B cell (primary cell): ENCODE measurements at regions not wholly inside any gene's neighbourhood (a gene's known extent, or its start where the extent isn't known, plus 50 kb on each side); places are given as distances from the start of the nearest gene placed in this dataset.

Experiments used
- EZH2 ChIP-seq: IDR thresholded peaks from 2 replicates; pipeline ENCODE4 v1.6.1; 2012; ENCODE audit warnings: borderline replicate concordance, low read depth, mild to moderate bottlenecking, moderate library complexity, low read length; ENCODE audit not compliant: insufficient read depth, poor library complexity, severe bottlenecking
- TF ChIP-seq, protein P1 (sequence below): fragments of 200-600 bp; IDR thresholded peaks from one replicate; pipeline ENCODE4 v1.8.0; 2022; ENCODE audit warnings: antibody characterized with exemption, mild to moderate bottlenecking

DNA sequence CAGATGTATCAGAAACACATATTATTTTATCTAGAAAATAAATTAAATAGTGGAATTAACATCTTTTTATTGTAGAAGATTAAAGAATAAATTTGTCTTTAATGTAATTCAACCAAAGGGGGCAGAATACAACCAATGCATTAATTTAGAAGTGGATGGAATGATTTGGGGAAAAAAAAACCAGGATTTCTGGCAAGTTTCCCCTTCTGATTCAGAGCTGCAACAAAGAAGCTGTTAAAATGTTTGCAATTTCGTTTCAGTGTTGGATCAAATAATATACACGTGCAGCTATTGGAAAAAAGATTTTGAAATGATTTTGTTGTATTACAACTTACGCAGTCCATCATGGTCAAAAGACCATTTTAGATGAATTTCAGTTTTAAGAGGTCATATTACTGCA is 71.6 kb upstream of the ZNF280D start:
- TF ChIP-seq, protein P1, sequence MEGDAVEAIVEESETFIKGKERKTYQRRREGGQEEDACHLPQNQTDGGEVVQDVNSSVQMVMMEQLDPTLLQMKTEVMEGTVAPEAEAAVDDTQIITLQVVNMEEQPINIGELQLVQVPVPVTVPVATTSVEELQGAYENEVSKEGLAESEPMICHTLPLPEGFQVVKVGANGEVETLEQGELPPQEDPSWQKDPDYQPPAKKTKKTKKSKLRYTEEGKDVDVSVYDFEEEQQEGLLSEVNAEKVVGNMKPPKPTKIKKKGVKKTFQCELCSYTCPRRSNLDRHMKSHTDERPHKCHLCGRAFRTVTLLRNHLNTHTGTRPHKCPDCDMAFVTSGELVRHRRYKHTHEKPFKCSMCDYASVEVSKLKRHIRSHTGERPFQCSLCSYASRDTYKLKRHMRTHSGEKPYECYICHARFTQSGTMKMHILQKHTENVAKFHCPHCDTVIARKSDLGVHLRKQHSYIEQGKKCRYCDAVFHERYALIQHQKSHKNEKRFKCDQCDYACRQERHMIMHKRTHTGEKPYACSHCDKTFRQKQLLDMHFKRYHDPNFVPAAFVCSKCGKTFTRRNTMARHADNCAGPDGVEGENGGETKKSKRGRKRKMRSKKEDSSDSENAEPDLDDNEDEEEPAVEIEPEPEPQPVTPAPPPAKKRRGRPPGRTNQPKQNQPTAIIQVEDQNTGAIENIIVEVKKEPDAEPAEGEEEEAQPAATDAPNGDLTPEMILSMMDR: no peak
- no peak for TF ChIP-seq EZH2
